Smooth muscle cell (in vitro differentiated cells): ENCODE measurements at regions not wholly inside any gene's neighbourhood (a gene's known extent, or its start where the extent isn't known, plus 50 kb on each side); places are given as distances from the start of the nearest gene placed in this dataset.
"Not testable (repeated sequence)": the region's sequence is repeated elsewhere in the genome, so short reads cannot be mapped to it uniquely, and the experiment has no call there.

ENCODE experiments used
- DNase-seq: peaks from one replicate; lab custom pipeline; 2025; ENCODE audit not compliant: unreplicated experiment; lab: John Stamatoyannopoulos, UW
- H2AFZ ChIP-seq: fragments of 200-600 bp; sonication (generic); 2 replicates; pipeline ENCODE4 v1.6.0; 2016; ENCODE audit warnings: antibody characterized with exemption, low read depth, mild to moderate bottlenecking
- H3F3A ChIP-seq: fragments of 200-600 bp; sonication (generic); 2 replicates; pipeline ENCODE4 v1.6.0; 2017; ENCODE audit warnings: antibody characterized with exemption, low read depth
- H3K27ac ChIP-seq: fragments of 200-600 bp; sonication (generic); 2 replicates; pipeline ENCODE4 v1.5.1; 2016; ENCODE audit warnings: low read depth, mild to moderate bottlenecking
- H3K27me3 ChIP-seq: fragments of 200-600 bp; sonication (generic); 2 replicates; pipeline ENCODE4 v1.6.1; 2016; ENCODE audit warnings: low read depth, mild to moderate bottlenecking
- H3K36me3 ChIP-seq: fragments of 200-600 bp; sonication (generic); 2 replicates; pipeline ENCODE4 v1.5.1; 2016; ENCODE audit warnings: low read depth
- H3K4me1 ChIP-seq: fragments of 200-600 bp; sonication (generic); 2 replicates; pipeline ENCODE4 v1.5.1; 2016; ENCODE audit warnings: low read depth
- H3K4me2 ChIP-seq: fragments of 200-600 bp; sonication (generic); 2 replicates; pipeline ENCODE4 v1.6.0; 2016; ENCODE audit warnings: mild to moderate bottlenecking
- H3K4me3 ChIP-seq: fragments of 200-600 bp; sonication (generic); 2 replicates; pipeline ENCODE4 v1.5.1; 2016; ENCODE audit warnings: mild to moderate bottlenecking
- H3K79me2 ChIP-seq: fragments of 200-600 bp; sonication (generic); 2 replicates; pipeline ENCODE4 v1.6.0; 2016; ENCODE audit warnings: low read depth, mild to moderate bottlenecking
- H3K9ac ChIP-seq: fragments of 200-600 bp; sonication (generic); 2 replicates; pipeline ENCODE4 v1.6.0; 2016; ENCODE audit warnings: low read depth
- H3K9me3 ChIP-seq: fragments of 200-600 bp; sonication (generic); replicated peaks from 2 replicates; pipeline ENCODE4 v1.5.1; 2016; ENCODE audit warnings: low read depth
- H4K20me1 ChIP-seq: fragments of 200-600 bp; sonication (generic); 2 replicates; pipeline ENCODE4 v1.6.0; 2016; ENCODE audit warnings: low read depth
- WGBS: methylation state at CpG from one replicate; pipeline ENCODE4 v1.1.7; 2016; ENCODE audit warnings: low lambda C conversion rate; 5-methylcytosine and 5-hydroxymethylcytosine counted together
- TF ChIP-seq, protein P1 (sequence below): fragments of 200-600 bp; sonication (generic); IDR thresholded peaks from 2 replicates; pipeline ENCODE4 v1.5.1; 2017; ENCODE audit warnings: borderline replicate concordance, mild to moderate bottlenecking, antibody characterized with exemption; ENCODE audit not compliant: insufficient read depth, poor library complexity, severe bottlenecking

DNA sequence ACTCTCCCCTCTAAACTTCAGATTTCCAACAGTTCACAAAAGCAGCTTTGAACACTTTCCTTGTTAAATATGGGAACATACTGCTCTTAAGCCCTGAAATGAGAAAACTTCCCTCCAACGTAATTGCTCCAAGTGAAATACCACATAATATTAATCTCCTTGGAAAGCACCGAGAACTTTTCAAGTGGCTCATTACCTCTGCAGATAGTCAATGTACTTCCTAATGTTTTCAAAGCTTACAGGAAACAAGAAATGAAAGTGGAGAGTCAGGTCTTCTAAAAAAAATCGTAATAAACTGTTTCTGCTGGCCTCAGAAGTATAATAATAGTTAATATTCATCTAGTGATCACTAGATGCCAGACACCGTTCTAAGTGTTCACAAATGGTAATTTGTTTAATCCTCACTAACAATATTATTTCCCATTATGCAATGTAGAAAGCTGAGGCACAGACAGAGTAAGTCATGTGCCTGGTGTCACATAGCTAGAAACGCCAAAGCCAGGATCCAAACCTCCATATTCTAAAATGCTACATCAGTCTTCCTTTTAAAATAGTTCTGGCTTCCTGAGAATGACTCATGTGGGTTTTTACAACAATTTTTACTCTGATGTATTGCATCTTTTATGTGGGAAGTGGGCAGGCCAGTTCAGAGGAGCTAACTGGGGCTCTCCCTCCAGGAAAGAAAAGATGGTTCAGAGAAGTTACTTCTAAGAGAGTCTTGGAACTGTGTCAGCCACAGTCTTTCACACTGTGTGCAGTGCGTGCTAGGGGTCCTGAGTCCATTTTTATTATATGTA, 177.2 kb downstream of the PLPPR4 start:
- DNase-seq: no peak
- H3K4me2 ChIP-seq: peak overlapping the region; percentile 73
- H3K27ac ChIP-seq: peak overlapping the region; percentile 91

DNA sequence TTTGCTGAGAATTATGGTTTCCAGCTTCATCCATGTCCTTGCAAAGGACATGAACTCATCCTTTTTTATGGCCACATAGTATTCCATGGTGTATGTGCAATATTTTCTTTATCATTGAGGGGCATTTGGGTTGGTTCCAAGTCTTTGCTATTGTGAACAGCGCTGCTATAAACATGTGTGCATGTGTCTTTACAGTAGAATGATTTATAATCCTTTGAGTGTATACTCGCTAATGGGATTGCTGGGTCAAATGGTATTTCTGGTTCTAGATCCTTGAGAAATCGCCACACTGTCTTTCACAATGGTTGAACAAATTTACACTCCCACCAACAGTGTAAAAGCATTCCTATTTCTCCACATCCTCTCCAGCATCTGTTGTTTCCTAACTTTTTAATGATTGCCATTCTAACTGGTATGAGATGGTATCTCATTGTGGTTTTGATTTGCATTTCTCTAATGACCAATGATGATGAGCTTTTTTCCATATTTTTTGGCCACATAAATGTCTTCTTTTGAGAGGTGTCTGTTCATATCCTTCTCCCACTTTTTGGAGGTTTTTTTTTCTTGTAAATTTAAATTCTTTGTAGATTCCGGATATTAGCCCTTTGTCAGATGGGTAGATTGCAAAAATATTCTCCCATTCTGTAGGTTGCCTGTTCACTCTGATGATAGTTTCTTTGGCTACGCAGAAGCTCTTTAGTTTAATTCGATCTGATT, 180.1 kb downstream of the PLPPR4 start:
- not testable (repeated sequence) for H3K27me3 ChIP-seq, H3K4me1 ChIP-seq, H3K79me2 ChIP-seq, H2AFZ ChIP-seq, H3K4me2 ChIP-seq, DNase-seq, H3K9me3 ChIP-seq, H4K20me1 ChIP-seq, H3K4me3 ChIP-seq, H3K9ac ChIP-seq, H3K36me3 ChIP-seq
- WGBS: 77% methylated on average over 6 of the region's 6 CpGs
- H3K27ac ChIP-seq: peak overlapping the region; percentile 47
- peaks cover 18% of the 10 kb centered on the region for H3F3A ChIP-seq

More for the DNA sequence above, 177.2 kb downstream of the PLPPR4 start:
- Histone ChIP-seq H3K79me2 (peaks cover 21% of the 10 kb centered on the region), H3F3A (peaks cover 18% of the 10 kb centered on the region), H4K20me1 (no peaks in the 10 kb centered on the region), H3K4me3 (no peak overlapping the region), H3K4me1 (peaks cover 19% of the 10 kb centered on the region), H3K9ac (peak overlapping the region; percentile 47), H3K27me3 (no peaks in the 10 kb centered on the region), H2AFZ (peak overlapping the region; percentile 23), H3K36me3 (no peaks in the 10 kb centered on the region), H3K9me3 (no peaks in the 10 kb centered on the region)
- WGBS: 27% methylated on average over 6 of the region's 6 CpGs
- TF ChIP-seq, protein P1, sequence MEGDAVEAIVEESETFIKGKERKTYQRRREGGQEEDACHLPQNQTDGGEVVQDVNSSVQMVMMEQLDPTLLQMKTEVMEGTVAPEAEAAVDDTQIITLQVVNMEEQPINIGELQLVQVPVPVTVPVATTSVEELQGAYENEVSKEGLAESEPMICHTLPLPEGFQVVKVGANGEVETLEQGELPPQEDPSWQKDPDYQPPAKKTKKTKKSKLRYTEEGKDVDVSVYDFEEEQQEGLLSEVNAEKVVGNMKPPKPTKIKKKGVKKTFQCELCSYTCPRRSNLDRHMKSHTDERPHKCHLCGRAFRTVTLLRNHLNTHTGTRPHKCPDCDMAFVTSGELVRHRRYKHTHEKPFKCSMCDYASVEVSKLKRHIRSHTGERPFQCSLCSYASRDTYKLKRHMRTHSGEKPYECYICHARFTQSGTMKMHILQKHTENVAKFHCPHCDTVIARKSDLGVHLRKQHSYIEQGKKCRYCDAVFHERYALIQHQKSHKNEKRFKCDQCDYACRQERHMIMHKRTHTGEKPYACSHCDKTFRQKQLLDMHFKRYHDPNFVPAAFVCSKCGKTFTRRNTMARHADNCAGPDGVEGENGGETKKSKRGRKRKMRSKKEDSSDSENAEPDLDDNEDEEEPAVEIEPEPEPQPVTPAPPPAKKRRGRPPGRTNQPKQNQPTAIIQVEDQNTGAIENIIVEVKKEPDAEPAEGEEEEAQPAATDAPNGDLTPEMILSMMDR: no peak

DNA sequence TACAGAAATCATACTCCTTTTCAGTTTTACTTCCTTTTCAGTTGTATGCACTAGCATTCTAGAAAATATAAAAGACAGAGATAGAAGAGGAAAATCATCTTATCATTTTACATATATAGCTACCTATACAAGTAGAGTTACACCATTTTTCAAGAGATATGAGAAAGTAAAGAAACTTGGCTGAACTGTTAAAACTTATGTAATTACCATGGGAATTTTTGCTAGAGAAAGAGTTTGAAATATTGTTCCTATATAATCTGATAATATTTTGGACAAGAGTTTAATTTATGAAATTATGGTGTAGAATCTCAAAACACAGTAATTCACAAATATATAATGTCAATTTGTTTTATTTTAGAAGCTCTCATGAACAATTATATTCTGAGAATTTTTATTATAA, 180.8 kb downstream of the PLPPR4 start:
- no peak overlapping the region for H2AFZ ChIP-seq
- H3K27me3 ChIP-seq: no peaks in the 10 kb centered on the region
- H3K4me2 ChIP-seq: peak overlapping the region; percentile 14
- H3K9me3 ChIP-seq: no peaks in the 10 kb centered on the region
- H3K4me1 ChIP-seq: peaks cover 8% of the 10 kb centered on the region
- H3K27ac ChIP-seq: peak overlapping the region; percentile 47
- H3F3A ChIP-seq: peaks cover 13% of the 10 kb centered on the region
- H4K20me1 ChIP-seq: no peaks in the 10 kb centered on the region
- H3K79me2 ChIP-seq: no peaks in the 10 kb centered on the region
- H3K4me3 ChIP-seq: no peak overlapping the region
- TF ChIP-seq, protein P1: no peak
- no peak for DNase-seq
- H3K36me3 ChIP-seq: no peaks in the 10 kb centered on the region
- no peak overlapping the region for H3K9ac ChIP-seq

DNA sequence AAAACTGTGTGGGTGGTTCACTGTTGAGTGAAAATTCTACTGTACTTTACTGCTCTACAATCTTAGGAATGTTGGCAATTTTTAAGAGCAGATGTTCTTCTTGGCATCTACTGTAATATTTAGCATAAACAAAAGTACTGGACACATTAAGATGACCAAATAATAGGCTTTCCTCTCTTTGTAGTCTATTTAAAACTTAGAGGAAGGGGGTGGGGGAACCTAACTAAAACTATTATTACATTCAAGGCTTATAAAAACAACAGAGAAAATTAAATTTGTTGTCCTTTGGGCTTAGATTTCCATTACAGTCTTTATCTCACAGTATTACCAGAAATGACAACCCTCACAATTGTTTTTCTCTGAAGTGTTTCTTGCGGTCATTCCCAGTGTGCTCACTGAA, 181.2 kb downstream of the PLPPR4 start:
- DNase-seq: no peak
- Histone ChIP-seq H3K4me3 (no peak overlapping the region), H3K36me3 (no peaks in the 10 kb centered on the region), H3K9ac (no peak overlapping the region), H3K27ac (peak overlapping the region; percentile 47), H3K27me3 (no peaks in the 10 kb centered on the region), H2AFZ (no peak overlapping the region), H3K79me2 (no peaks in the 10 kb centered on the region), H3K4me1 (peaks cover 8% of the 10 kb centered on the region), H3K4me2 (peak overlapping the region; percentile 14), H3K9me3 (no peaks in the 10 kb centered on the region), H4K20me1 (no peaks in the 10 kb centered on the region), H3F3A (peaks cover 9% of the 10 kb centered on the region)
- WGBS: 76% methylated on average over 1 of the region's 1 CpG
- TF ChIP-seq, protein P1: no peak
